ENCODE measurements at regions not wholly inside any gene's neighbourhood (a gene's known extent, or its start where the extent isn't known, plus 50 kb on each side); places are given as distances from the start of the nearest gene placed in this dataset.

GRCh38 chr9:115756736-115757135 is 396.9 kb upstream of the PAPPA start:
- TF ChIP-seq CTCF (IDR thresholded peaks at IDR 0.05; ENCODE audit: low read depth, low read length, missing control alignments) = no peak
- no peak overlapping the region for H3K4me3 ChIP-seq (replicated peaks; ENCODE audit: low read depth, low read length)
- DNase-seq (ENCODE audit: extremely low read depth, low read depth) = no peak

- DNase-seq (ENCODE audit: extremely low read depth, low read depth) = no peak
Measured at GRCh38 chr9:115757461-115757860, 396.1 kb upstream of the PAPPA start.

DNA sequence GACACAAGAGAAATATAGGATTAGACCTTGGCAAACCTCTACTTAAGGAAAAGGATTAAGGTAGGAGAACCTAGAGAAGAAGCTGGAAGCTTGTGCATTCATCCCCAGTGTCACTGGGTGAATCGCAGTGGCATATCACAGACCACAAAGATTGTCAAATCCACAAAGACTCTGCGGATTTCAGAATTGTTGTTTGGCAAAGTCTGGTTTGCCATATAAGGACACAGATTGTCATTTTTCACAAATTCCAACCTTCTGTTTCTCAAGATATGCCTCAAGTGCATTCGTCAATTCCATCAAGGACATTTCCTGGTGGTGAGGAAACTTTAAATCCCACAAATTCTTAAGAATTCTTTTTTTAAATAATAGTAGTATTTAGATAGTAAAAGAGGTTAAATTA is 395.1 kb upstream of the PAPPA start:
- H3K4me3 ChIP-seq (replicated peaks; ENCODE audit: low read depth, low read length) = no peak overlapping the region
- DNase-seq (ENCODE audit: extremely low read depth, low read depth) = no peak
- TF ChIP-seq CTCF (IDR thresholded peaks at IDR 0.05; ENCODE audit: low read depth, low read length, missing control alignments) = no peak

More at GRCh38 chr9:115757461-115757860, 396.1 kb upstream of the PAPPA start:
- TF ChIP-seq CTCF (IDR thresholded peaks at IDR 0.05; ENCODE audit: low read depth, low read length, missing control alignments) = no peak
- no peak overlapping the region for H3K4me3 ChIP-seq (replicated peaks; ENCODE audit: low read depth, low read length)

DNA sequence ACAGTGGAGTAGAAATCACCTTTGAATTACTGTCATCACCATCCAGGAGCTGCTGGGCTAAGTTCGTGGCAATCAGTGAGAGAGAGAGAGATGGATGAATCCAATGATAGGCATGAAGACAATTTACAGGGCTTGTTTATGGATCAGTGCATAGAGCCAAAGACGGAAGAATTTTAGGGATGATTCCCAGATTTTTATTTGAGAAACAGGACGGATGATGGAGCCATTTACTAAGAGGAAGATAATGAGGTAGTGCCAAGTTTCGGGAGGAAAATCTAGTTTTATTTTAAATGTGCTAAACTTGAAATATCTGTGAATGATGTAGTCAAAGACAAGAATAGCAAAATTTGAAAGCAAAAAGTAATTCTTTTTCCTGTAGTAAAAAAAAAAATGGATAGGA is 394.2 kb upstream of the PAPPA start:
- TF ChIP-seq CTCF (IDR thresholded peaks at IDR 0.05; ENCODE audit: low read depth, low read length, missing control alignments) = no peak
- H3K4me3 ChIP-seq (replicated peaks; ENCODE audit: low read depth, low read length) = no peak overlapping the region
- no peak for DNase-seq (ENCODE audit: extremely low read depth, low read depth)

DNA sequence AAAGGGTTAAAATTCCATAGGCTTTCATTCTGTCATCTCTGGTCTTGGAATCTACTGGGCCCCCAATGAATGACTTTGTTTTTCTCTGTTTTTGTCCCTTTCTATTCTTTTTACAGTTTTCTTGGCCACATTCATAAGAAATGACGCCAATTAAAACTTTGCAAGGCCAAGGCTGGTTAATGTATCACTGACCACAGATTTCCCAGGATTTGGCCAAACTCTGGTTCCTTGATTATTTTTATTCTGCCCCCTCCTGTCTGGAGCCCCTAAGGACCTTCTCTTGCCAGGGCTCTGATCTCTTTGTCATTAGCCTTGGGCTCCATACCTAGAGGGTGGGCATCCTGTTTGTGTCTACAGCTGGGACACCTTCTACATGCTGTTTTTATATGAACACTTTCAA is 388.9 kb upstream of the PAPPA start:
- no peak for DNase-seq (ENCODE audit: extremely low read depth, low read depth)
- no peak for TF ChIP-seq CTCF (IDR thresholded peaks at IDR 0.05; ENCODE audit: low read depth, low read length, missing control alignments)
- H3K4me3 ChIP-seq (replicated peaks; ENCODE audit: low read depth, low read length) = no peak overlapping the region

- no peak for TF ChIP-seq CTCF (IDR thresholded peaks at IDR 0.05; ENCODE audit: low read depth, low read length, missing control alignments)
- no peak for DNase-seq (ENCODE audit: extremely low read depth, low read depth)
- no peak overlapping the region for H3K4me3 ChIP-seq (replicated peaks; ENCODE audit: low read depth, low read length)
Measured at GRCh38 chr9:115765060-115765459, 388.5 kb upstream of the PAPPA start.

- no peak for TF ChIP-seq CTCF (IDR thresholded peaks at IDR 0.05; ENCODE audit: low read depth, low read length, missing control alignments)
- DNase-seq (ENCODE audit: extremely low read depth, low read depth) = no peak
- no peak overlapping the region for H3K4me3 ChIP-seq (replicated peaks; ENCODE audit: low read depth, low read length)
Measured at GRCh38 chr9:115766370-115766955, 387.1 kb upstream of the PAPPA start.

All from HFF-Myc (cell line).